Adrenal gland (tissue), 5 donors: ENCODE measurements at regions not wholly inside any gene's neighbourhood (a gene's known extent, or its start where the extent isn't known, plus 50 kb on each side); places are given as distances from the start of the nearest gene placed in this dataset.

Experiments
- POLR2A ChIP-seq, 2 donors: fragments of 450-650 bp; IDR thresholded peaks; one replicate each; pipeline ENCODE4 v1.6.1; 2017; ENCODE audit warnings: antibody characterized with exemption in 2 of 2, mild to moderate bottlenecking in 2 of 2, moderate library complexity in 1 of 2
- TF ChIP-seq, protein P1 (sequence below), 6 experiments: fragments of 450-650 bp in 4 of 6; fragments of 200-600 bp in 2 of 6; sonication (generic) in 1 of 6; IDR thresholded peaks; 1 replicate in 5 of 6; 2 replicates in 1 of 6; pipeline versions ENCODE4 v1.5.1 to v1.8.0; 2016 to 2021; ENCODE audit warnings: antibody characterized with exemption in 6 of 6, mild to moderate bottlenecking in 2 of 6, moderate library complexity in 1 of 6
- donor health status: DM: no; HTN: no; CAD: no.

DNA sequence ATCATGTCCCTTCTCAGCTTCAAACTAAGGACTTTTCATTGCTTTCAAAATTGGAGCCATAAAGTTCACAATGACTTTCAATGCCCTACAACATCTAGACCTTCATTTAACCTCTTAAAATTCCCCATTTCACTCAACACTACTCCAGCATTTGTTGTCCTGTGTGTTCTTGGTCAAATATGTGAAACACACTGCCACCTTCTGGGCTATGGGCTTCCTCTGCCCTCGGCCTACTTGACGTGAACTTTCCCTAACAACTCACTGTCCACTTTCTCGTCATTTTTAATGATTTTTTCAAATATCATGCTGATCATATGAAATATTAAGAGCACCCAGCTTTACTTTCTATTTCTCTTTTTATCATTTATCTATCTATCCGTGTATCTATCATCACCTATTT is 2018.4 kb downstream of the NCAM2 start:
- TF ChIP-seq, protein P1, sequence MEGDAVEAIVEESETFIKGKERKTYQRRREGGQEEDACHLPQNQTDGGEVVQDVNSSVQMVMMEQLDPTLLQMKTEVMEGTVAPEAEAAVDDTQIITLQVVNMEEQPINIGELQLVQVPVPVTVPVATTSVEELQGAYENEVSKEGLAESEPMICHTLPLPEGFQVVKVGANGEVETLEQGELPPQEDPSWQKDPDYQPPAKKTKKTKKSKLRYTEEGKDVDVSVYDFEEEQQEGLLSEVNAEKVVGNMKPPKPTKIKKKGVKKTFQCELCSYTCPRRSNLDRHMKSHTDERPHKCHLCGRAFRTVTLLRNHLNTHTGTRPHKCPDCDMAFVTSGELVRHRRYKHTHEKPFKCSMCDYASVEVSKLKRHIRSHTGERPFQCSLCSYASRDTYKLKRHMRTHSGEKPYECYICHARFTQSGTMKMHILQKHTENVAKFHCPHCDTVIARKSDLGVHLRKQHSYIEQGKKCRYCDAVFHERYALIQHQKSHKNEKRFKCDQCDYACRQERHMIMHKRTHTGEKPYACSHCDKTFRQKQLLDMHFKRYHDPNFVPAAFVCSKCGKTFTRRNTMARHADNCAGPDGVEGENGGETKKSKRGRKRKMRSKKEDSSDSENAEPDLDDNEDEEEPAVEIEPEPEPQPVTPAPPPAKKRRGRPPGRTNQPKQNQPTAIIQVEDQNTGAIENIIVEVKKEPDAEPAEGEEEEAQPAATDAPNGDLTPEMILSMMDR (IDR thresholded peaks at IDR 0.05), result no peak
- TF ChIP-seq POLR2A (IDR thresholded peaks at IDR 0.05), result no peak
